ENCODE measurements at regions not wholly inside any gene's neighbourhood (a gene's known extent, or its start where the extent isn't known, plus 50 kb on each side); places are given as distances from the start of the nearest gene placed in this dataset.

DNA sequence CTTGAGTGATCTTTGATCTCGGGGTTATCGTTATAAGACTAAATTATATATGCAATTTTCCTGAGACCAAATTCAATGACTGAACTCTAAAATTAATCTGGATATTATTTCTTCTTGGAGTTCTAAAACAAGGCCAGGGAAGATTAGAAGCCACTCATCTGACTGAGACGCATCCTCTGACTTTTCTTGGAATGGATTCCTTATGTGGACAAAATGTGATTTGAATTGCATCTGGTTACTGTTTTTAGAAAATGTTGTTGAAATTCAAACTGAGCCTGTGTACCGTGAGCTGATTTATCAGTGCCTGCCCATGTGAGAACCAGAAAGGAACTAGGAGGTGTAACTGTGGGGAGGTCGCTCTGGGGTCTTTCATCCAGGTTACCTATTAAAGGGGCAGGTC, 330.8 kb downstream of the OSR1 start:
- no peak for DNase-seq

DNA sequence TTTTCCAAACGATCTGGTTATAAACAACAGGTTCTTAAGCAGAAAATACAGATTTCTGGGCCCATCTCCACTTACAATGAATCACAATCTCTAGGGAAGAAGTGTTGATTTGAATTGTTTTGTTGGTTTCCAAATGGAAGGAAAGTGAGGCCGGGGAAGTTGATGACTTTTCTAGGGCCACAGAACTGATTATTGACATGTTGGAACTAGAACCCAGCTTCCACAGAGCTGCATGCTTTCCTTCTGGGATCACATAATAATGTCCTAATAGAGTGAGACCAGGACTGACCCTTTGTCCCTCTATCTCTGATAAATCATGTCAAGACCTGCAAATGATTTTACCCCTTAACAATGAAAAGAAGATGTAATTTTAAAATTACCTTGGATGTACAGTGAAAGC, 332.2 kb downstream of the OSR1 start:
- no peak for DNase-seq

DNA sequence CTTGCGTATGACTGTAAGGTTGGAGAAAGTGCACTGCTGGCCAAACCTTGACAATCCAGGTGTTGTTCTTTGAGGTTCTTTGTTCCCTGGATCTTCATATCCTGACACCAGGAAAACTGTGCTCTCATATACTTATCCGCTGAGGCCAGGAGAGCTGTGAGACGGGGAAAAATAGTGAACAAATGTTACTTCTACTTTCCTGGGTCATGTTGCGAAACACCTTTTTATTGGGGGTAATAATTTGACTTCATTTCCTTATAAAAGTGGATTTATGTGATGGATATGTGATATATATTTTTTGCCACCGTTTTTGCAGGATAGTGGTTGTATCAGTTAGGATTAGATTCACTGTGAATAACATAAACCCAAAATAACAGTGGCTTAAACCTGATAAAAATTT, 336.1 kb downstream of the OSR1 start:
- DNase-seq, result no peak

DNA sequence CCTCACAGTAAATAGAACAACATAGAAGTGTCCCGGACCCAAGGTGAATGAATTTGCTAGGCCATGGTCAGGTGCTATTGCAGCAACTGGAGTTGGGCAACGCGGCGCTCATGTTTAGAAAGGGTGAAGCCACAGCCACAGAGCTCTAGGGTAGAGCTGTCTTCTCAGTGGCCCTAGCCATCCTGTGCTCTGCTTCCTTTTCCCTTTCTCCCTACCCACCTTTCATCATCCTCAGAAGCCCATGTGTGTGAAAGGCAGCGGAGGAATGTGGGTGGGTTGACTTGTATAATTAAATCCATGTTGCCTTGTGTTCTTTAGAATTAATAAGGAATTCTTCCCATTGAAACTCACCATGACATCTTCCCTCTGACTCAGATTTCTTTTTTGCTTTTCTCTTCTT, 336.7 kb downstream of the OSR1 start:
- no peak for DNase-seq

DNA sequence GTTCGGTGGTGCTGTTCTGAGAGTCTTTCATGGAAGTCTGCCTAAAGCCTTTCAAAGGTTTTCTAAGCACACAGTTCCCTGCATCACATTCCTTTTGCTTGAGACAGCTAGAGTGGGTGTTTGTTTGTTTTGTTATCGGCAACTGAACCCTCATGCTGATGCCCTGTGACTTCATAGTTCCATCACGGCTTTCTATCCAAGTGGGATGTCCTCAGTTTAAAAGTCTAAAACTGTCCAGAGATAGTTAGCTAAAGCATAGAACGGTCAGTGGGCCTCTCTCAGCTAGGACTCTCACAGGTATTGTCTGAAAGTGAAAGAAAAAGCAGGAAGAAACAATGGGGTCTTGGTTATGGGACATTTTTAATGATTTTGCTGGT, 337.3 kb downstream of the OSR1 start:
- DNase-seq, result no peak

DNA sequence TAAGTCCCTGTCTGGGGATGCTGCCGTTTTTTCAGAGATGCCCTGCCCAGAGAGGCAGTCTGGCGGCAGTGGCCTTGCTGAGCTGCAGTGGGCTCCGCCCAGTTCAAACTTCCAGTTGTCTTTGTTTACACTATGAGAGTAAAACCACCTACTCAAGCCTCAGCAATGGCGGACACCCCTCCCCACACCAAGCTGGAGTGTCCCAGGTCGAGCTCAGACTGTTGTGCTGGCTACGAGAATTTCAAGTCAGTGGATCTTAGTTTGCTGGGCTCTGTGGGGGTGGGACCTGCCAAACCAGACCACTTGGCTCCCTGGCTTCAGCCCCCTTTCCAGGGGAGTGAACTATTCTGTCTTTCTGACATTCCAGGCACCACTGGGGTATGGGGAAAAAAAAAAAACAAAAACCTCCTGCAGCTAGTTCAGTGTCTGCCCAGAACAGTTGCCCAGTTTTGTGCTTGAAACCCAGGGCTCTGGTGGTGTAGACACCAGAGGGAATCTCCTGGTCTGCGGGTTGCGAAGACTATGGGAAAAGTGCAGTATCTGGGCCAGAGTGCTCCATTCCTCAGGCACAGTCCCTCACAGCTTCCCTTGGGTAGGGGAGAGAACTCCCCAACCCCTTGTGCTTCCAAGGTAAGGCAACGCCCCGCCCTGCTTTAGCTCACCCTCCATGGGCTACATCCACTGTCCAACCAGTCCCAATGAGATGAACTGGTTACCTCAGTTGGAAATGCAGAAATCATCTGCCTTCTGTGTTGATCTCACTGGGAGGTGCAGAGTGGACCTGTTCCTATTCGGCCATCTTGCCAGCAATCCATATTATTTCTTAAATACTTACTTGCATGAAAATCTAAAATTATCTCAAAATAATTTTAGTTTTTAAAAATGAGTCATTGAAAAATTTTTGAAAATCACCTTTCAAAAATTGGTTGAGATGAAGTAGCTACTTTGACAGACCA, 338.0 kb downstream of the OSR1 start:
- DNase-seq, result no peak

DNA sequence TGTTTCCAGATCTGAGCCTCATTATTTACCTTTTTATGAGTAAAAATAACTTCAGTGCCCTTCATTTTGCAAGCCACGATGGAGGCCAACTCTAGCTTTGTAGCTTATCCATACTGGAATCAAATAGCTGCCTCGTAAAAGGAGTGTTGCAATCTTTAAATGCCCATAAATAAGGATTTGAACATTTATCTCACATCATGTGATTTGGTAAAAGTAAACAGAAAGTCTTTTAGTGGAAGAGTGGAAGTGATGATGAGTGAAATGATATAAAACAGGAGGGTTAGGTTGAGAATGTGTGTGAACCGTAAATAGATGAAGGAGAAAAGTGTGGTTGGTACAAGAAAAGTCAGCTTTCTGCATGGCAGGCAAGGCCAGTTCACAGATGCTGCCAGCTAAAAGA, 348.9 kb downstream of the OSR1 start:
- DNase-seq, result no peak

DNA sequence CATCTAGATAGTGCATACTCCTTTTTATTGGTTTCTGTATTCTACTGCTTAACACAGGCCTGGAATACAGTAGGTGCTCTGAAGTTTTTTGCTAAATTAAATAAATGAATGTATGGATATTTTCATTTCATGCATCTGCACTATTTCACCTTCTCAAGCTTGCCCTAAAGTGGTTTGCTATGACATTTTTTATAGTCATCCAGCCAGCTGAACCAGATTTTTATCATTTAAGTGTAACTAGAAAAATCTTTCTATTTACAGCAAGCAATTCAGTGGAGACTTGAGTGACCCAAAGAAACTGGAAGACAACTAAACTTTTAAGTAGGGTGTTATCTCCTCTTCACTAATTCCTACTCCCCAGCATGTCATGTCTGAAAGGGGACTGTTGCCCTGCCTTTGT, 354.9 kb downstream of the OSR1 start:
- no peak for DNase-seq

DNA sequence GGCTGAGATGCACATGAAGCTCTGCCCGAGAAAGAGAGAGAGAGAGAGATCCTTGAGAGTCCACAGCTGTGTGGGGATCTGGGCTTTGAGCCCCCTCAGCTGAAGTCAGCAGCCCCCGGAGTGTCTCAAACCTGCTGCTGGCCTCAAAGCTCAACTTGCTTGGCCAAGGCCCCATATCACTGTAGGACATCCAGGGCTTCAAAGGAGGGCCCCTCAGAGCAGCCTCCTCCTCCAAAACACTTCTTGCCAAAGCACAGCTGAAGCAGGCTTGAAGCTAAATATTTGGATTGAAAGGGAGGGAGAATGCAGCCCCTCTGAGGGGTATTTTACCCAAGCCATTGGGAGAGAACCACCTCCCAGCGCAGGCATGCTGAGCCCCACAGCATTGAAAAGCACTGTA, 357.6 kb downstream of the OSR1 start:
- no peak for DNase-seq

DNA sequence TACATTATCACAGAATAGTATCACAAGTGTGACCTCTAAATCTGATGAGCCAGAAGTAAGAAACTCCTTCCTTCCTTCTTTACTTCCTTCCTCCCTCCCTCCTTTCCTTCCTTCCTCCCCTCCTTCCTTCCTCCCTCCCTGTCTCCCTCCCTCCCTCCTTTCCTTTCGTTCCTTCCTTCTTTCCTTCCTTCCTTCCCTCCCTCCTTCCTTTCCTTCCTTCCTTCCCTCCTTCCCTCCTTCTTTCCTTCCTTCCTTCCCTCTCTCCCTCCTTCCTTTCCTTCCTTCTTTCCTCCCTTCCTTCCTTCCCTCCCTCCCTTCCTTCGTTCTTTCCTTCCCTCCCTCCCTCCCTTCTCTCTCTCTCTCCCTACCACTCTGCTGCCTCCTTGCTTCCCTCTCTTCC, 359.2 kb downstream of the OSR1 start:
- no peak for DNase-seq

DNA sequence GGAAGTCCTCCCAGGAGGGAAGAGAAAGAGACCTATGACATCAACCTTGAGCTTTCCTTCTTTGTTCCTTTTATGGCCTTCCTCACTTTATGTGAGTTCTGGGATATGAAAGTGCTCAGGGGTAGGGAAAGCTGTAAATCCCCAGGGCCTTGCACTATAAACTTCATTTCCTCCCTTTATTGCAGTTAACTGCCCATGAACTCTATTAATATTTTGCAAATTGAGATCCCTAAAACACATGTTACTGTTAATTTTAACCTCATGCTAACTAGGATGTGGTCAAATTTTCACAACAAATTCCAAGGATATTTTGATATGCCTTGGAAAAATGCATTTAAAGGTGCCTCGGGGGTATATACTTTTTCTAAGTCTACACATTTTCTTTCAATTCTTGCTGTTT, 359.9 kb downstream of the OSR1 start:
- DNase-seq, result no peak

DNA sequence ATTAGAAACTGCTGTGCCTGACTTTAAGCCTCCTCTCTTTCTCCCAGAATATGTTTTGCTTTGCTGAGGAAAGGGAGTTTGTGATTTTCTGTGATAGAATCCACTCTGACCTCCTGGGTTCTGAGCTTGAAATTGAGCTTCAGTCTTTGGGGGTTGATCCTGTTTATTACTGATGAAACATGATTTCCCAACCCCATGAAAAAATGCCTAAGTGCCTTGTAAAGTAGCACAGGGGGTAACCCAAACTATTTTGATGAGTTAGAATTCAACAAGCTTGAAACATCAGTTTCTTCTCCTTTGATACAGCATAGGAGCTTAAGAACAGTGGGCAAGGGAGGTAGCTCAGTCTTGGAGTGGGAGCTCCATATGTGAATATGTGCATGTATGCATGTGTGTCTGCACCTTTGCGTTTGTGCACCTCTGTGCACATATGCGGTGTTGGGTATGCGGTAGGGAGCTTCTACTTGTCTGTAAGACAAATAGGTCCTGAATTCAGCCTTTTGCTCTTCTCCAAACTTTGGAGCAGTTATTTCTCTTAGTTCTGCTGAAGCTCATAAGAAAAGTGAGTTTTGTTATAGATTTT, 364.6 kb downstream of the OSR1 start:
- DNase-seq, result no peak

DNA sequence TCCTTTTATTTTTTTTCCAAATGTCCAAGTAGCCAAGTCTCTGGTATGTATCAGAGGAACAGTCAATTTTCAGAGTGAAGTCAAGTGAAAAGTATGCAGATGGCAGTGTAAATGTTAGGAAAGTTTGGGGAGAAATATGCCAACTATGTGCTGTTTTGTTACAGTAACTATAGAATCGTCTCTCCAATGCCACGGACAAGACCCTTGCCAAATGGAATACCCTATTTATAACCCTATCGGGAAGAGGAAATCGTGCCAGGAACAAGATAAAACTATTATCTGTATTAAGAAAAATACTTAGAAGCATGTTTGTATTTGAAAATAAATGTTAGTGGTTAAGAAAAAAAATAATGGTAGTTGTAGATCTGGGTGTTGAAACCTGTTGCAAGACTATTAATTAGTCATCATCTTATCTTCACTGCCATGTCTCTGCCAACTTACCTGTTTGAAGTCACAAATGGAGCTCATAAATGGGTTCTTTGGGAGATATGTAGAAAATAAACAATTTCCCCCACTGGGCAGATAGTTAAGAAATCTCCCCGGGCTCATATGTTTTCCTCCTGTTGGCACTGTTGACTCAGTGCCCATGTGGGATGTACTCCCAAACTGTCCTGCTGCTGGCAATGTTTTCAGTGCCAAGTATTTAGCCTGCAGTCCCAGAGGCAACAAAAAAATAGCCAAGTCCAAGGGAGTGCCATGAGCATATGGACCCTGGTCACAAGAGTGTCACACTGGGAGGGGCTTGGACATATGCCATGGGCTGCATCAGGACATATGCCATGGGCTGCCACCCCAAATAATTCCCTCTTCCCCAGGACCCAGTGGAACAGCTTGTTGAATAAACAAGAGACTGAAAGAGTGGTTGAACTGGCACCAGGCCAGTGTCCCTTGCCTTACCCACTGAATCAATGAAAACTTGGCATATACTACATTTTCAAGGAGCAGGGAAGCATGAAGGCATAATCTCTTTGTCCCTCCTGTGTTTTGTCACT, 366.9 kb downstream of the OSR1 start:
- DNase-seq, result no peak

DNA sequence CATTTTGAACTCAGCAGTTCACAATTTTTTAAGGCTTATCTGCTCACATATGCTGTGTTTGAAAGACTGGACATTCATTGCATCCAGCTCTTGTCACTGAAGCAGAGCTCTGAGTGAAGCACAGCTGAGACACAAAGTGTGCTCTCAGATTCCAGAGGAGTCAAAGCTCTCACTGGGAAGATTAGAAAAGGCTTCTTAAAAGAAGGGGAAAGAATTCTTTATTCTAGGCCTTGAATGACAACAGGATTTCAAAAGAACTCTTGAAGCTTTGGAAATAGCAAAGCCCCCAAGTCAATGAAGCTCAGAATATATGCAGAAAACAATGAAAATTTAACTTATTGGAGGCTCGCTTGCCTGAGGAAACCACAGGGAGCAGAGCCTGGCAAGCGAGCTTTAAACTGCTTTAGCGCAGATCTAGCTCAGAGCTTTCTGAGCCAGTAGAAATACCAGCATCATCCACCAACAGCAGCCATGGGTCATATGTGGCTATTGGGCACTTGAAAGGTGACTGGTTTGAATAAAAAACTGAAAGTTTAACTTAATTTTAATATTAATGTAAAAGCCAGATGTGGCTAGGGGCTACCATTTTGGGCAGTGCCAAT, 369.7 kb downstream of the OSR1 start:
- no peak for DNase-seq

DNA sequence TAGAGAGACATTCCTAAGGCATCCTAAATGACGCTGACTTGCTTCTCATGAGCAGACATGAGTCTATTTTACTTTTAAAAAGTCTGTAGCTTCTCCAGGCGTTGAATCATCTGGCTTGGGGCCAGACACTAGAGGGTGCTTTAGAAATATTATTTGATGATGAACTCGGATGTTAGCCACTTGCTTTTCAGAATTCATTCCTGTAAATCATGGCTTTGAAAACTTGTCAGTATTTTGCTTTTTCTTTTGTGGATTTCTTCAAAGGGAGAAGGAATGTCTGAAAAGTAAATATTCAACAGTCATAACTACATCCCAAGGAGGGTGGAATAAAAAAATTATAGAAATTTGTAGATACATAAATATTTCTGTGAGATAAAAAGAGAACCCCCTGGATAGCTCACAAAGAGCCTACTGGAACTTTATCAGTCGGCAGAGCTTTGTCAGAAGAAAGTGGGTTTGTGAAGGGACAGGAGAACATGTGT, 370.8 kb downstream of the OSR1 start:
- DNase-seq, result no peak

DNA sequence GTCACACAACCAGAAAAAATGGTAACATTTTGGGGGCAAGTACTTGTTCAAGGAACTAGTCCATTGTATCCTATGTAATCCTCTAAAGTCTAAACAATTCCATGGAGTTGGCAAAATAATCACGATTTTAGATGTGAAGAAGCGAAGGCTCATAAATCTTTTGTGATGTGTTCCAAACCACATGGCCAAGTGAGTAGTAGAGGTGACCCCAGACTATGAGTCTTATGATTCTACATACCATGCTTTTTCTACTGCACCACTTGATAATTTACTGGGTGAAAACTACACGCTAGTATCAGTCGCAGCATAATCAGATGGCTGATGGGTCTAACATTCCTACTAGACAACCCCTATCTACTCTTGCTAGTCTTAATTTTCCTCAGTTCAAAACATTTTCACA, 371.4 kb downstream of the OSR1 start:
- DNase-seq, result no peak

DNA sequence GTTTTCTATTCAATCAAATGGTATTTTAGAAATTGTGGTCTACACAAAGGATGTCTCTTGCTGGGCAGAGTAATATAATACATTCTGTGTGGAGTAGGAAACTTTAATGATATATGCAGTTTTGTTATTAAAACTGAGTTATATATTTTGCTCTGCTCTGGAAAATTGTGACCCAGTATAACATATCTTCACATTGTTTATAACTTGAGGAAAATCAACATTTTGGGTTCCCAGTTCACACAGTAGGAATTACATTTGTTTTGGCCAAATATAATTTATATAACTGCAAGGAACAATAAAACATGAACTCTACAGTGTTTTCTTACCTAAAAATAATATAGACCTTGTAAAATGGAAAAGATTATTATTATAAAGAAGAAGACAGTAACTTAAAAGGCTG, 372.4 kb downstream of the OSR1 start:
- no peak for DNase-seq

DNA sequence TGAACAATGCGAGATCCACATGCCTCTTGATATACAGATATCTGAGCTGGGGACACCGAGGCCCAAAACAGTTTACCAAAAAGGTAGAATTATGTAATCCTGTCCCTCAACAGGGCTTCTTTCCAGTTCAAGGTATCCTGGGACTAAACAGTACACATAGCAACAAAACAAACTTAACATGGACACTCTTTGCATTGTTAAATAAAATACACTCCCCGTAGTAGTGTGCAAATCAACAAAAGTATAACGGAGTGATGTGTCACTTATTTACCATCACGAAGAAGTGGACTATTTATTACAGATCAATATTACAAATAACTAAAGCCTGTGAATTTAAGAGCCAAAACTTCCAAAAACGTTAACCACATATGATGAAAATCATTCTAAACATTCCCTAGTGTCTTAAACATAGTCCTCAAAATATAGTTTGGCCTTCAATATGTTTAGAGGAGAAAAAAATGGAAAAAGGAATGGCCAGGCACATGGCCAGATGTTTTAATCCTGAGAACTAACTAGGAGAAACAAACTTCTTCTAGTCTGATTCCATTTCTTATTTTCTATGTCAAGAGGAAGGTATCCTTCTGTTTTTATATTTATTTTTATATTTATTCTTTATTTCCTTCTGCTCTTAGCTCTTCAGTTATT, 377.5 kb downstream of the OSR1 start:
- DNase-seq, result no peak

DNA sequence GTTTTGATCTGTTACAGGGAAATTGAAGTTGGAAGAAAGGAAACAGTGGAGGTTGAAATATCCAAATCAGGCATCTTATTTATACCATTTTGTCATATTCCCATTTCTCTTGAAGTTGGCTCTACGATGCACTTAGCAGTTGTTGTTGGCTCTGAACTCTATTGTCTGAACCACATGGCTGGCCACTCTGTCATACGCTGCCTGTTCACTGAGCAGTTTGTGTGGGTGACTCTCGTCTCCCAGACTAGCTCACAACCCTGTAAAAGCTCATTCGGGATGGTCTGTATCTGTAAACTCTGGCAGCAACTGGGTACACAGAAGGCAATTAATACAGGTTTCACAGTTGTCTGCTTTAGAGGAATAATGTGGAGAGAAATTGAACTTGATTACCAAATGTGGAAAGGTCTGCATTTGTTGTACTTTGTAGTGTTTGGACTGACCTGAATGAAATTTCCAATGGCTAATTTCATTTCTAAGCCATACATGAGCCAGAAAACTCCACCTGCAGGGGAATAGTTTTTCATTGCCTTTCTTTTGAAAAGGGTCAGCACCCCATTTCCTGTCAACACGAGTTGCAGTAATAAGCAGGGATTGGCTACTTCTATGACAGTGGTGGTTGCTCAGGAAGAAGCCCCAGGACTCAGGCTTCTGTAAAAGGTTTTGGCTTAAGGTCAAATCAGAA, 378.2 kb downstream of the OSR1 start:
- no peak for DNase-seq

DNA sequence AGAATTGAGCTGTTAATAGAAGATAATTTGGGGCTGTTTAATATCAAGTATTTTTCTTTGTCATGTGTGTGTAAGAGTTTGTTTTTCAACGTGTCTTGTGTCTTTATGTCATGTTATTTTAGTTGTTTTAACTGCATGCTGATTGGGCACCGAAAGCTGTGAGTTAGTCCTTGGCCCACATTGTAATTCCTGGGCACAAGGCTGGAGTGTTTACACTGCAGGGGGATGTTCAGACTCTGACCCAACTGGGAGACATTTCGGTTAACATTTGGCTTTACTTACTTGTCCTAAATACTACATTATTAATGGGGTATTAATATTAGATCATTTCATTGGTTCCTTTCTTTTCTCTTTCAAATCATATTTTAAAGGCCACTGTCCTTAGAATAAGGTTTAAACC, 381.0 kb downstream of the OSR1 start:
- DNase-seq, result no peak

DNA sequence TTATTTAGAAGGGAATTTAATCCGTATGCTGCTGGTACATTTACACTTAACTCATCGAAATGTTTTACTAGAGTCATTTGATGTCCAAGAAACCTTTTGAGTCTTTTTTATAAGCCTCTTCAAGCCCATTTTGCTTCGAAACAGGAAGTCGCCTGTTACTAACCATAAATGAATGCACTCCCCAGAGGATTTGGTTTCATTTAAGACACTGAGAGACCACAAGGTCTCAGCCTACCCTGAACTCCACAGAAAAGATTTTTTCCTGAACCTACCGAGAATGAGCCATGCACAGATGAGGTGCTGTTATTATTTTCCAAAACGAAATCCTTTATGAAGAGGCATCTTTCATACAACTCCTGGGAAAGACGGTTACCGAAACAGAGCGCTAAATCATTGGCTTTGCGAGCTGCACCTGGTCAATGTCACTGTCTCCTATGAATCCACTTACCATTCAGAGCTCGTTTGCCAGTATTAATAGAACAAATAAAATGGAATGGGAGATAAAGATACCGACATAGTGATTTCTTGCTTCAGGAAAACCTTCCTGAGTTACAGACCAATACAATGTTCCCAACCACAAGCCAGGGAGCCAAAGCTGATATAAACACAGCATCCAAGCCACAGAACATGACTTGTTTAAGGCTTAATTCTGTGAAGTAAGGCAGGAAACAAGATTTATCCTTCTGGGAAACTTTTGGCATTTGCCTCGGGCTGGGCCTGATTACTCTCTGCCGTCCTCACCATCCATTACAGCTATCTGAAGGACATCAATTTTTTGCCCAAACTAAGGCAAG, 382.1 kb downstream of the OSR1 start:
- DNase-seq, result no peak
